PC-9 (cell line): ENCODE measurements at regions not wholly inside any gene's neighbourhood (a gene's known extent, or its start where the extent isn't known, plus 50 kb on each side); places are given as distances from the start of the nearest gene placed in this dataset.

Source experiments
- CTCF ChIP-seq: fragments of 200-600 bp; sonication (generic); conservative IDR thresholded peaks from 2 replicates; pipeline ENCODE4 v1.6.1; 2017; ENCODE audit warnings: mixed run types, antibody characterized with exemption, mild to moderate bottlenecking, moderate library complexity
- EZH2 ChIP-seq: fragments of 200-600 bp; sonication (generic); IDR thresholded peaks from 2 replicates; pipeline ENCODE4 v1.8.0; 2017; ENCODE audit warnings: antibody characterized with exemption, low read depth

DNA sequence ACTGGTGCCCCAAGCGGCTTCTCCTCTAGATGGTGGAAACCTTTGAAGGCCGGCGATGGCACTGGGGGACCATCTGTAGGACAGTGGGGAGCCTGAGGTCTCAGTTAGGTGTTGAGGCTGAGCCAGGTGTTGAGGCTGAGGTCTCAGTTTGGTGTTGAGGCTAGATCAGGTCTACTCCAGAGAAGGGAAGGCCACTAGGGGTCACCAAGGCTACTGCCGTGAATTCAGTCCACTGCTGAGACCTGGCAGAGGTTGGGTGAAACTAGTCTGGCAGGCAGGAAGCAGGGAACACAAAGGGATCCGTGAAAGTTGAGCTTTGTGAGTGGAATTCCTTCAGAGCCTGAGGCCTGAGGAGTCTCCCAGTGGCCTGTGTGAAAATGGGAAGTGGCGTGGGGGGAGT, 123.8 kb upstream of the FGF3 start:
- TF ChIP-seq CTCF (no peak; the same call in 1 of the 2 replicates), EZH2 (no peak)
